Mammary epithelial cell (primary cell): ENCODE measurements at regions not wholly inside any gene's neighbourhood (a gene's known extent, or its start where the extent isn't known, plus 50 kb on each side); places are given as distances from the start of the nearest gene placed in this dataset.

Experiments used
- CTCF ChIP-seq, 2 donors: IDR thresholded peaks in 1 of 2; conservative IDR thresholded peaks in 1 of 2; 2 replicates each; pipeline ENCODE4 v1.5.1; 2011 to 2012; ENCODE audit warnings: inconsistent platforms in 2 of 2, low read length in 2 of 2, mild to moderate bottlenecking in 2 of 2, control low read depth in 1 of 2, low read depth in 1 of 2; ENCODE audit not compliant: insufficient read depth in 1 of 2; ENCODE audit errors: extremely low read depth in 1 of 2
- EZH2 ChIP-seq: IDR thresholded peaks from 2 replicates; pipeline ENCODE4 v1.6.1; 2012; ENCODE audit warnings: low read length, inconsistent platforms, borderline replicate concordance

DNA sequence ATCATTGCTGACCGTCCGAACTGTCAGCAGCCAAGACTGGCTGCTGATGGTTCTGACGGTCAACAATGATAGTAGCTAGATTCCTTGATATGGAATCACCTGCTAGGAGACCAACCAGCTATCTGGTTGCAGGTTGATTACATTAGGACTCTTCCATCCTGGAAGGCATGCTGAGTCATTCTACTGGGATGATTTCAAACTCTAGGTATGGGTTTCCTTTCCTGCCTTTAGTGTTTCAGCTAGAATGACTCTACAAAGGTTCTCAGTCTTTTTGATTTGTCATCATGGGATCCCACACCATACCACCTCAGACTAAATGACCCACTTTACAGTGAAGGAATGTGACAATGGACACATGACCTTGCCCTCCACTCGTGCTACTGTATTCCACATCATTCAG, 138.1 kb upstream of the KL start:
- TF ChIP-seq CTCF (conservative IDR thresholded peaks at IDR 0.05 in 1 of 2, IDR thresholded peaks at IDR 0.05 in 1 of 2; ENCODE audit: extremely low read depth in 1 of 2, insufficient read depth in 1 of 2, low read depth in 1 of 2, low read length in 2 of 2) = no peak
- TF ChIP-seq EZH2 = no peak
